ENCODE measurements at regions not wholly inside any gene's neighbourhood (a gene's known extent, or its start where the extent isn't known, plus 50 kb on each side); places are given as distances from the start of the nearest gene placed in this dataset.
"Not testable (repeated sequence)": the region's sequence is repeated elsewhere in the genome, so short reads cannot be mapped to it uniquely, and the experiment has no call there.

GRCh38 chr3:164007765-164008164 is 1070.5 kb downstream of the SI start:
- CTCF ChIA-PET = no interaction called here
- intact Hi-C loops (cut with micrococcal nuclease; ENCODE audit: unreplicated experiment) = no loop called here
- no peaks in the 10 kb centered on the region for H3K9me3 ChIP-seq (ENCODE audit: low read depth, low read length, poor library complexity, severe bottlenecking)
- TF ChIP-seq CTCF (conservative IDR thresholded peaks at IDR 0.05; ENCODE audit: low read depth, low read length) (no peak), EZH2 (IDR thresholded peaks at IDR 0.05; ENCODE audit: borderline replicate concordance, low read depth, low read length, poor library complexity, severe bottlenecking) (no peak)
- no peaks in the 10 kb centered on the region for H3K36me3 ChIP-seq (ENCODE audit: insufficient read depth, low read length, poor library complexity, severe bottlenecking)
- DNase-seq (ENCODE audit: low spot score) = no peak
- POLR2A ChIA-PET (ENCODE audit: low non-redundant PET) = no interaction called here
- no peak overlapping the region for H3K4me3 ChIP-seq (ENCODE audit: low read depth, low read length, poor library complexity, severe bottlenecking)
- H3K27ac ChIP-seq (ENCODE audit: low read depth, low read length, poor library complexity, severe bottlenecking) = no peak overlapping the region
- BruUV-seq (replicated peaks) = no TSS peak
- H3K4me1 ChIP-seq (ENCODE audit: insufficient read depth, low read length, poor library complexity, severe bottlenecking) = no peaks in the 10 kb centered on the region
- H3K27me3 ChIP-seq (replicated peaks; ENCODE audit: insufficient read depth, low read depth, low read length, poor library complexity) = no peaks in the 10 kb centered on the region

- TF ChIP-seq CTCF (conservative IDR thresholded peaks at IDR 0.05; ENCODE audit: low read depth, low read length) = no peak
- no peak for TF ChIP-seq EZH2 (IDR thresholded peaks at IDR 0.05; ENCODE audit: borderline replicate concordance, low read depth, low read length, poor library complexity, severe bottlenecking)
- Histone ChIP-seq H3K36me3 (ENCODE audit: insufficient read depth, low read length, poor library complexity, severe bottlenecking) (no peaks in the 10 kb centered on the region), H3K27me3 (replicated peaks; ENCODE audit: insufficient read depth, low read depth, low read length, poor library complexity) (no peaks in the 10 kb centered on the region), H3K27ac (ENCODE audit: low read depth, low read length, poor library complexity, severe bottlenecking) (no peak overlapping the region), H3K4me3 (ENCODE audit: low read depth, low read length, poor library complexity, severe bottlenecking) (no peak overlapping the region), H3K4me1 (ENCODE audit: insufficient read depth, low read length, poor library complexity, severe bottlenecking) (no peaks in the 10 kb centered on the region), H3K9me3 (ENCODE audit: low read depth, low read length, poor library complexity, severe bottlenecking) (no peaks in the 10 kb centered on the region)
- ChIA-PET CTCF (no interaction called here), POLR2A (ENCODE audit: low non-redundant PET) (no interaction called here)
- intact Hi-C loops (cut with micrococcal nuclease; ENCODE audit: unreplicated experiment) = no loop called here
- DNase-seq (ENCODE audit: low spot score) = no peak
- no TSS peak for BruUV-seq (replicated peaks)
Measured at GRCh38 chr3:164004205-164004604, 1074.1 kb downstream of the SI start.

- H3K9me3 ChIP-seq (ENCODE audit: low read depth, low read length, poor library complexity, severe bottlenecking); H3K4me3 ChIP-seq (ENCODE audit: low read depth, low read length, poor library complexity, severe bottlenecking); H3K27ac ChIP-seq (ENCODE audit: low read depth, low read length, poor library complexity, severe bottlenecking); CTCF ChIA-PET; DNase-seq (ENCODE audit: low spot score); intact Hi-C loops (cut with micrococcal nuclease; ENCODE audit: unreplicated experiment); BruUV-seq (replicated peaks); POLR2A ChIA-PET (ENCODE audit: low non-redundant PET); H3K36me3 ChIP-seq (ENCODE audit: insufficient read depth, low read length, poor library complexity, severe bottlenecking); H3K27me3 ChIP-seq (replicated peaks; ENCODE audit: insufficient read depth, low read depth, low read length, poor library complexity); H3K4me1 ChIP-seq (ENCODE audit: insufficient read depth, low read length, poor library complexity, severe bottlenecking): not testable (repeated sequence)
Measured at GRCh38 chr3:164003016-164003415, 1075.3 kb downstream of the SI start.

GRCh38 chr3:163983940-163984339 is 1094.4 kb downstream of the SI start:
- Histone ChIP-seq H3K27me3 (replicated peaks; ENCODE audit: insufficient read depth, low read depth, low read length, poor library complexity) (no peaks in the 10 kb centered on the region), H3K4me3 (ENCODE audit: low read depth, low read length, poor library complexity, severe bottlenecking) (no peak overlapping the region), H3K27ac (ENCODE audit: low read depth, low read length, poor library complexity, severe bottlenecking) (no peak overlapping the region), H3K9me3 (ENCODE audit: low read depth, low read length, poor library complexity, severe bottlenecking) (no peaks in the 10 kb centered on the region), H3K4me1 (ENCODE audit: insufficient read depth, low read length, poor library complexity, severe bottlenecking) (no peaks in the 10 kb centered on the region), H3K36me3 (ENCODE audit: insufficient read depth, low read length, poor library complexity, severe bottlenecking) (no peaks in the 10 kb centered on the region)
- ChIA-PET CTCF (no interaction called here), POLR2A (ENCODE audit: low non-redundant PET) (no interaction called here)
- intact Hi-C loops (cut with micrococcal nuclease; ENCODE audit: unreplicated experiment) = no loop called here
- no TSS peak for BruUV-seq (replicated peaks)
- TF ChIP-seq EZH2 (IDR thresholded peaks at IDR 0.05; ENCODE audit: borderline replicate concordance, low read depth, low read length, poor library complexity, severe bottlenecking) (no peak), CTCF (conservative IDR thresholded peaks at IDR 0.05; ENCODE audit: low read depth, low read length) (no peak)
- DNase-seq (ENCODE audit: low spot score) = no peak

All from A673 (cell line).